AG09309 (cell line): ENCODE measurements at regions not wholly inside any gene's neighbourhood (a gene's known extent, or its start where the extent isn't known, plus 50 kb on each side); places are given as distances from the start of the nearest gene placed in this dataset.
A peak's percentile ranks its signal among the peaks of the same experiment; 100 is the strongest.

Experiments used
- DNase-seq: peaks from one replicate; pipeline ENCODE4 v3.0.0-alpha.2; 2010; ENCODE audit warnings: low read depth
- H3K4me3 ChIP-seq: 2 replicates; pipeline ENCODE4 v1.5.1; 2011; ENCODE audit warnings: mild to moderate bottlenecking, low read depth, low read length, moderate library complexity; ENCODE audit not compliant: control insufficient read depth
- CTCF ChIP-seq: IDR thresholded peaks from 2 replicates; pipeline ENCODE4 v1.5.1; 2011; ENCODE audit warnings: mild to moderate bottlenecking, low read depth, low read length, inconsistent platforms; ENCODE audit not compliant: insufficient read depth, control insufficient read depth; ENCODE audit errors: missing control alignments

DNA sequence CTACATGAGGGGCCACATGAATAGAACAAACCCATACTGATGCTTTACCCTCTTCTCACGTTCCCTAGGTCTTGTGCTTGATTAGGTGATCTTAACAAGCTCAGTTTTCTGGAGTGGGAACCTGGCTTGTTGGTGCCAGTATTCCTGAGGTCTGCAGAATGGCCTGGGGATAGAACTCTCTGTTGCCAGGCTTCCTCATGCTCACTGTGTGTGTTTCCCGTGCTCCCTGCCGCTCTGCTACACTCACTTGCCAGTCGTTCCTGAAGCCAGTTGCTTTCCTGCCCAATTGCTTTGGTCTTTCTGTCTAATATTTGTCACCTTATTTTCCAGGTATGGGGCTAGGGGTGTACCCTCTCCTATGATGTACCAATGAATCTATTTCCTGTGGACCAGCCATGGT lies 2111.5 kb upstream of the PIK3C3 start:
- no peak for DNase-seq
- H3K4me3 ChIP-seq = no peak overlapping the region
- no peak for TF ChIP-seq CTCF

DNA sequence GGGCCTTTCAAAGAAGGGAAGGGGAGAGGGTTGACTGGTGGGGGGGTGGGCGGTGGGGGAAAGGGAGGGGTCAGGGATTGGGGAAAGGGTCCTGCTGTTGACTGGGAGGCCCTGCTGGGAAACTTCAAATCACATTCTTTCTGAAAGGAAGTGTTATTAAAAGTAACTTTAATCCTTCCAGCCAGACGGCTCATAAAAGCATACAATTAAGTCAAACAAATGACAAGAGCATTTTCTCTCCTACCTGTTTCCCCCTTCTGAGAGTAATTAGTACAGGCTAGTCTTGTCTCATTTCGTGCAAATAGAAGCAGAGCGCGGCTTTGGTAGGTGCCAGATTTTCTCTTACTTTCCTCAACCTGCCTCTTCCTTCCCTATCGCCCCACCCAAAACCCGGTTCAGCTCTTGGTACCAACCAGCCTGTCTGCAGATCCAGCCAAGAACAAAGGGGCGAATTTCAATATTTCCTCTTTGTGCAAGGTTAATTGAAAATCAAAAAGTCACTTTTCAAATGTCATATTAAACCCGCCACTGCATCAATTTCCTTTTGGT lies 2112.6 kb upstream of the PIK3C3 start:
- no peak for DNase-seq
- TF ChIP-seq CTCF = no peak
- H3K4me3 ChIP-seq = no peak overlapping the region

DNA sequence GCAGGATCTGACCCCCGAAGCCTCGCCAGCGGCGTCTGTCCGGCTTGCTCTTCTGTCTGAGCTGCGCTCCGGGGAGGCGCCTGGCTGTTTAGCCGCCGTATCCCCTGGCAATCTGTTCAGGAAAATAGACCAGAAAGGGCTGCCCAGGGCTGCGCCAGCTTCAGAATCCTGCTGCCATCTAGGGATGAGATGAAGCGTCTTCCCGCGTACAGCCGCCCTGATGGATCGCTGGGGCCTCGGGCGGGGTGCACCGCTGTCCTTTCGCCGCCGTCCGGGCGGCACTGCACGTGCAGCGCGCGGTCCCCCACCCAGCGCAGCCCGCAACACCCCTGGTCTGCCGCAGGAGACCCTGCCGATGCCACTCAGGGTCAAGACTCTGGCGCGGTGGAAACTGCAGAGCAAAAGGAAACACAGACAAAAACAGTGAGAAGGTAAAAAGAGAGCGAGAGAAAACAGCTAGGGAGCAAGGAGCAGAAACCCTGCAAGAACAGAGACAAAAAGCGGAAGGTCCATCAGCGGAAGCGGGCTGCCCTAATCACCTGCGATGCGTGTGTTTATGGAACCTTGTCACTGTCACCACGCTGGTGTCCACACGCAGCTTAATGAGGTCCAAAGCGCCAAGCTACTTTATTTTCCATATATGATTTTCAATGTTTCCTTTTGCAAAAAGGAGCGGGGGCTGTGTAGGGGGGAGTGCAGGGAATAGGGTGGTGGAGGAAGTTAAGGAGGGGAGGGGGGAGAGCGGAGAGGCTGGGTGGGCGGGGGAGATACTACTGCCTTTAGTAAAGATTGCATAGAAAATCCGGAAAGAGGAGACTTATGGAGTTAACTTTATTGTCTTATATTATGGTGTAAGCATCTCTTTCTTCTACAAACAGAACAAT lies 2113.3 kb upstream of the PIK3C3 start:
- peak; percentile 8 for DNase-seq
- peak overlapping the region; percentile 32 for H3K4me3 ChIP-seq
- peak; percentile 62 for TF ChIP-seq CTCF

DNA sequence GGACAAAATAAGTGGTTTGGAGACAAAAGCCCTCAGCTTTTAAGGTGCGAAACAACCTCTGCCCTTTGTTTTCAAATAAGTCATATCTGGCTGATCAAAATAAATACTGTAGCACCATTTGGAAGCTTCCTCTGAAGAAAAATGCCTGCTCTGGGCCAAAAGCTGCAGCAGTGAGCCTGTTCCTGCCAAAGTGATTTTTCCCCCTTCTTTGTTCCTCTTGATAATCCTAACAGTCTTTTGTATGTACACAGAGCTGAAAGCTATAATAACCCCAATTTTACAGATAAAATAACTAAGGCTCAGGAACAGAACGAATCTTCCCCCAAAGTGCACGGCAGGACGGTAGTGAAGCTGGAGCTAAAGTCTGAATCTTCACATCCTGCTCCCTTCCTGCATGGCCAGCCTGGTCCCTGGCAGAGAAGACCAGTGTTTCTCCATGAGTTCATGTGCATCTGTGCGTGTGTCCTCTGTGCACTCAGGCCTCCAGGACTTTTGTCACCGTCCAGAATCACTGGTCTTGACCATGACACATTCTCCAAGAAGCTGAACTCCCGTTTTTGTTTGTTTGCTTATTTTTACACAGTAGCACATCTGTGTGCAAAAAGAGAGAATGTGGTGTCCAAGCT lies 2114.1 kb upstream of the PIK3C3 start:
- DNase-seq = no peak
- no peak for TF ChIP-seq CTCF
- peak overlapping the region; percentile 10 for H3K4me3 ChIP-seq

DNA sequence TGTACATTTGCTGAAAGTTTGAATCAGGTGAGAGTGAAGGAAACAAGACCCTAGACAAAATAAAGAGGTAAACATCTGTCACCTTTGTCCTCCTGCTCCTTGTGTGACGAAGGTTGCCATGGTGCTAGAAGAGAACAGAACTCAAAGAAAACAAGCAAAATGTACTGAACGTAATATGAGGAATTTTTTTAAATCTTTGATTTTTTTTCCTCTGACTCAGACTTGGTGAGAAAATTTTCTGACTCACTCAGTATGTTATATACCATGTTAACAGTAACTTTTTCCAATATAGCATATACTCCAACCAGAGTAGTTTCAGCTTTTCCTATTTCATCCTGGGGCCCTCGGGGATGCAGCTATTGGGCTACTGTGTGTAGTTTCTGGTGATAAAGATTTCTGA lies 2114.6 kb upstream of the PIK3C3 start:
- no peak for DNase-seq
- TF ChIP-seq CTCF = no peak
- no peak overlapping the region for H3K4me3 ChIP-seq

- TF ChIP-seq CTCF = no peak
- H3K4me3 ChIP-seq = no peak overlapping the region
- no peak for DNase-seq
Observed at GRCh38 chr18:39839782-39840181, 2115.3 kb upstream of the PIK3C3 start.
